HUDEP-2 (cell line): ENCODE measurements at regions not wholly inside any gene's neighbourhood (a gene's known extent, or its start where the extent isn't known, plus 50 kb on each side); places are given as distances from the start of the nearest gene placed in this dataset.

Experiments used
- DNase-seq, 76 experiments: peaks; one replicate each; lab custom pipeline; 2025; ENCODE audit not compliant: unreplicated experiment in 76 of 76; lab: John Stamatoyannopoulos, UW

DNA sequence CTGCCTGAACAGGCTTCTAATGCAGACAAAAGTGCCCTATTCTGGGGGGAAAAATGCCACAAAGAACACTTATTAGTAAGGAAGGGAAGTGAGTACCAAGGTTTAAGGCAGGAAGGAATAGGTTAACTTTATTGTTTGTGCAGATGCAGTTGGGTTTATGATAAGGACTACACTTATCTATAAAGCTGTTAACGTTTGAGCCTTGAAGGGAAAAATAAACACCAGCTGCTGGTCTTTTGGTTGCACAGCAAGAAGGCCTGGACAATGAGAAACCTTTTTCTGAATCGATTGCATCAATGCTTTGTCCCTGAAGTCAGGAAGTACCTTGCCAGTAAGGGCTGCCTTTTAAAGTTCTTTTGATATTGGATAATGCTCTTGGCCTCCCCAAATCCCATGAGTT, 407.8 kb downstream of the ATP23 start:
- no peak for DNase-seq

GRCh38 chr12:58356794-58357193, 415.4 kb downstream of the ATP23 start:
- no peak for DNase-seq

GRCh38 chr12:58357511-58357910, 416.1 kb downstream of the ATP23 start:
- DNase-seq = no peak

DNA sequence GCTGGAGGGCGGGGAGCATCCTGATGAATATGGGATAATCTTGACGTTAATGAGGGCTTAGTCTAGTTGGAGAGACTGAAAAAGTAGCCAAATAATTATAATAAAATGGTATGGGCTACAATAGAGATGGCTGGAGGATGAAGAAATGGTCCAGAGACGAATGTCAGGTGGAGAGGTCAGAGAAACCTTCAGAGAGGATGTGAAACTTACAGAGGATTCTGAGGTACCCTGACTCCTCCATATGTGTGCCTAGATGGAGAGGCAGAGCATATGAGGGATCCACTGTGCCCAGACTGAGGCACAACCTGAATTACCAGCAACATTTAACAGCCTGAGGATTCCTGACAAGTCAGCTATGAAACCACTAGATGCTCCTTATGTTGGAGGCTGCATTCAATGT, 417.0 kb downstream of the ATP23 start:
- no peak for DNase-seq

DNA sequence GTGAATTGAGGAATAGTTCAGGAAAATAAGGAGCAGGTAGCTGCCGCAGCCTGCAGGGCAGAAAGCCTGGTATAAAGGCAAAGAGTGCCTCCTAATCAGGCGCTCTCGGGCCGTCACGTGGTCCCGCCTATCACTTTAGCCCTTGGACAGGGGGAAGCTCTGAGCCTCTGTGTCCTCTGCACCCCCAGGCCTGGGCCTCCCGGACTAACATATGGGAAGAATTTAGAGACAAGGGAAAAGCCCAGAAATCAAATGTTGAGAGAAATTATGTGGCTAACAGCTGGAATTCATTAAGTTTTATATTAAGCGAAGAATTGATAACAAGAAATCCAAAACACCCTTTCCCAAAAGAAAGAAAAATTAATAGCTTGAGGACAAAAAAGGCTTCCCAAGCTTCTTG, 417.7 kb downstream of the ATP23 start:
- no peak for DNase-seq

- no peak for DNase-seq
Measured at GRCh38 chr12:58361056-58361455, 419.7 kb downstream of the ATP23 start.

GRCh38 chr12:58363971-58364370, 422.6 kb downstream of the ATP23 start:
- DNase-seq = no peak

- DNase-seq = no peak
Measured at GRCh38 chr12:58364389-58365086, 423.2 kb downstream of the ATP23 start.

DNA sequence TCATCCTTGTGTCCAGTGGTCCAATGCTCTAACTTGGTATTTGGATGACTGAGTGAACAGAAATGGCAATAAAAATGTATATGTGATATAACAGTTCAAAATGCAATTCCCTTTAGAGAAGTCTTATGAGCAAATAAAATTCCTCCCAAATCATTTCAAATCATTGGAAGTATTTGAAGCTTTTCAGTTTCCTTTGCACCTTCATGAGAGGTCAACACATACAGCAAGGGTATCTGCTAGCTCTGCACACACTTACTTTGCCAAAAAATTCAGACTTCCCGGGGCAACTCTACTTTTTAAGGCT, 423.7 kb downstream of the ATP23 start:
- DNase-seq = no peak

DNA sequence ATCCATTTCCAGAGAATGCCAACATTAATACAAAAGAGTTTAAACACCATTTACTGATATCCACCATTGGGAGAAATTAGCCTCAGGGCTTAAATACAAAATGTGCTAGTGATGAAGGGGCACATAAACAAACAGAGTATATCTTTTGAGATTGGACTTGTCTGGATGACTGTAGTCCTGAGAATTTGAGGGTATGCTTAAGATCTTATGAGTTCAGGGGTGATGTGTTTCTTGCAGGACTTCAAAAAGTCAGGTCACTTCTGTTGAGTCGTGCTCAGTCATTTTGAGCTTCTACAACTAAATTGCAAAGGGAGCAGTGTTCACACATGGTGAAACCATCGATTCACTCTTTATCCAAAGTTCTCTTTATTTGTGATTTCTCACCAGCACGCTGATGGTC, 425.7 kb downstream of the ATP23 start:
- no peak for DNase-seq

DNA sequence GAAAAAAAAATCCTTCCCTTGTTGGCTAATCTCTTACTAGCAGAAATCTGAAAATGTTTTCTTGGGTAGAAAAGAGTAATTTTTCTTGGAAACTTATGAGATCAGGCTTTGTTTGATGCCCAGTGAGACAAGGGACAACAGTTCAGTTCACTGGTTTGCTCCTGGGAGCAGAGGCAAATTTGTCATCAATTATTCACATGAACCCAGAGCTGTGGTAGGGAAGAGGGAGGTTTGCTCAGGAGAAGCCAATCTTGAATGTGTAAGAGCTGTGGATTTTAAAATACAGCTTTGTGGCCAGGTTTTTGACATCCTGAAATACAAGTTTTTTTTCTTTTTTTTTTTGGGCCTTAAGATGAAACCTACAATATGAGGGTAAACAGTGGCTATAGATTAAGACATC, 426.6 kb downstream of the ATP23 start:
- DNase-seq = no peak

DNA sequence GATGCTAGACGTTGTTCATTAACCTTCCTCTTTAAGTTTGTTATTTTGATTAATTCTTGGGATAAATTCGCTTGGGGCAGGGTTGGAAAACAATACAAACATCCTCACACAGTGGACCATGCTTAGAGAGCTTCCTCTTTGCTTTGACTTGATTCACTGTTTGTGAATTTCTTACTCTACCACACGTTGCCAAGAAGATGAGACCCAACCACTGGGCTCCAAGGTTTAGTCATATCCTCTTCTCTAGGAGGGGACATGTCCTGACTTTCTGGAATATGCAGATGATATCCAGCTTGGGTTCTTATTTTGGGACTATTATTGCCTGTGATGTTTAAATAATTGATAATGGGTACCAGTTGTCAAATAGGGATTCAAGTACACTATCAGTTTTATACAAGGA, 428.2 kb downstream of the ATP23 start:
- no peak for DNase-seq

DNA sequence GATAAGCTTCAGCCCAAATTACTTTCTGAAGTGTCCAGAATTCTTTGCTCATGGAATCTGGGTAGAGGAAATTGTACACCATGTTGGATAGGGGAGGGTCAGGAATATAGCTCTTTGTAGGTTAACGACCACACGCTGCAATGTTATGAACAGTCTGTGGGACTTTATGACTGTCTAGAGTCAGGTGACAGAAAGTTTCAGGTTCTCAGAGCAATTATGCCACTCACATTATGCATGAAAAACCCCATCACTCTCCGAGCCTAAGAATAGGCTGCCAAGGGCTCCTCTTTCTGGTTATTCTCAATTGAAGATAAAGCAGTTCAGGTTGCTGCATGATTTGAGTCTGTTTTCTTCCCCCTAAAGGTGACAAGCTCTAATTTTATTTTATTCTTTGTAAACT, 430.9 kb downstream of the ATP23 start:
- no peak for DNase-seq

- DNase-seq = no peak
Measured at GRCh38 chr12:58378028-58378427, 436.7 kb downstream of the ATP23 start.

DNA sequence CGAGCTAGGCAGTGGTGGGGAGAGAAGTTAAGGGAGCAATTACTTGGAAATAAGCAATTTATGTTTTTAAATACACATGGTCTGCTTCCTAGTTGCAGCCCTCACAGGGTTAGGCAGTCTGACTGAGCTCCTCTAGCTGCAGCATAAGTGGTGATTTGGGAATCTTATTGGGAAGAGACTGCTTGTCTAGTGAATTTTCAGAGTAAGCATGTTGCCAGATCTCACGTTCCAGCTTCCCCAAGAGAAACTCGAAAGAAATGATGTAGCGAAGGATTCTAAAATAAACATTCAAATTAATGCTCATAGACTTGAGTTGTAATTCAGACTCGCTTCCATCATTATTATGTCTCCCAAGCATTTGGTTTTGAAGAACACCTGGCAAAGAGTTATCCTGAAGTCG, 440.2 kb downstream of the ATP23 start:
- no peak for DNase-seq

GRCh38 chr12:58384196-58384595, 442.8 kb downstream of the ATP23 start:
- peak in 43 of 76 experiments; percentile 3 to 76 (median 29) for DNase-seq

DNA sequence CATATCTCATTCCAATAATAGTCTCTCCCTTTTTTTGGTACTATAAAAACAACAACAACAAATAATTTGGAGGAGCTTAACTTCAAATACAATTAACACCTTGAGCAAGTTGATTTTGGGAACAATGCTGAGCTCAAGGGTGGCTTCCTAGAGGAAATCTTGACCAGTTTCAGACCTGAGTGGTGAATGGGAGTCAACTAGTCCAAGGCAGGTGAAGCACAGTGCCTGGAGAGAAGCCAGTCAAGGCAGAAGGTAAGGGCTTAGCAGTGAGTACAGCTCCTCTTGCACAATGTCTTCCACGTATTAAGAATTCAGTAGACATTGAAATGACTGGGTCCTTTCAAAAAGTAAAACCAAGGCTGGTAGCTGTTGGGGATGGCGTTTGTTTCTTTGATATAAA, 444.8 kb downstream of the ATP23 start:
- DNase-seq = peak in 1 of 76 experiments; percentile 5

DNA sequence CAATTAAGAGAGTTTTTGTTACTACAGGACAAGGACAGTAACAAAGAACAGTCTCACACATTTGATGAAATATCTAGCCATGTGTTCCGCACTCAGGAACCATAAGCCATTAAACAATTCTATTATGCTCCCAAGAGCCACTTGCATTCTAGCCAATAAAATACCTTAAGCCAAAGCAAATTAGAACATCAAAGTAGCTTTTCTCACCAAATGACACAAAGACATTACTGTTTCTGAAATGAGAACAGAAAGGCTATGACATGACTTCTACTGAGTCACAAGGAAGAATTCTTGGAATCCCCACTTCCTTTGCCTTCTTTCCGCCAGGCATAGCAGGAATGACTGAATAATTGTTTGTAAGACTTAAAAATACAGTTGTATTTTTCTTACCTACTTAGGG, 445.8 kb downstream of the ATP23 start:
- no peak for DNase-seq

DNA sequence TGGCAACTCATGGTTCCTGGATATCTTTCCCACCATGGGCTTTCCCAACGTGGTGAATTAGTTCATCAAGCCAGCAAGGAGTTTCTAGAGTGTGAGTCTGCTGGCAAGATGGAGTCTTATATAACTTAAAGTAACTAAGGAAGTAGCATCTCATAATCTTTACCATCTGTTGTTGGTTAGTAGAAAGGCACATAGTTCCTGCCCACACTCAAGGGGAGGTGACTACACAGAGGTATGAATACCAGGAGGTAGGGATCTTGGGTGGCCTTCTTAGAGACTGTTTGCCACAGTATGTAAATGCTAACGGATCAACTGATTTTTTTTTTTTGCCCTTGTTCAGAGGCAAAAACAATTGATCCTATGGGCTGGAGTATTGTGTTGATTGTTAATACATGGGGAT, 446.9 kb downstream of the ATP23 start:
- peak in 1 of 76 experiments; percentile 6 for DNase-seq

DNA sequence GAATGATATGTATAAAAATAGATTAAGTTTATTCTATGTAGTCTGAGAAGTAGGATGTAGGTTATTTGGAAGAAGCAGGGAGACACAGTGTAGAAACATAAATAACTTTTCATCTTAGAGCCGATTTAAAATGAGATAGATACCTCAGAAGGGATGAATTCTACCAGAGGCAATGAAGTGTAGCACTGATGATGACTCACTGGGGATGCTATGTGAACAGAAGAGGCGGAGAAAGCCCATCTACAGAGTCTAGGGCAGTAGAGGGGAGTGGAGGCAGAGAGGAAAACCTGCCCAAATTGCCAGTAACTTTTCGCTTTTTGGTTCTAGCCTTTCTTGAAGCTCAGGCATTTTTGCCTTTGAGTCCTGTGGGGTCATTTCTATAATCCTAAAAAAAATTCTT, 451.8 kb downstream of the ATP23 start:
- no peak for DNase-seq

DNA sequence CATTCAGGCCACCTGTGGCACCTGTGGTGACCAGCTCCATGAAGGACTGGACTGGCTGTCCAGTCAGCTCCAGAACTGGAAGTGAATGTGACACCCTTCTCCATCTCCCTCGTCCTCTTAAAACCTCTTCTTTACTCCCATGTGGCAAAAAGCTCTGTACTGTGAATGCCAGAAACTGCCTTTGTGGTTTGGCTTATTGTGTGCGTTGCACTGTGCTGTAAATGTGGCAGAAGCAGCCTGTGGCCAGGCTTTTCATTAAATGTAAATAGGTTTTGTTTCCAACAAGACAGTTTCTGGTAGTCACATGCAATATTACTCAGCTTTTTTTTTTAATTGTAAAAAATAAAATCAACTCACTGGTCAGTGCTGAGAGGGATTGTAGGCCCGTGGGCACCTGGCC, 453.7 kb downstream of the ATP23 start:
- no peak for DNase-seq

DNA sequence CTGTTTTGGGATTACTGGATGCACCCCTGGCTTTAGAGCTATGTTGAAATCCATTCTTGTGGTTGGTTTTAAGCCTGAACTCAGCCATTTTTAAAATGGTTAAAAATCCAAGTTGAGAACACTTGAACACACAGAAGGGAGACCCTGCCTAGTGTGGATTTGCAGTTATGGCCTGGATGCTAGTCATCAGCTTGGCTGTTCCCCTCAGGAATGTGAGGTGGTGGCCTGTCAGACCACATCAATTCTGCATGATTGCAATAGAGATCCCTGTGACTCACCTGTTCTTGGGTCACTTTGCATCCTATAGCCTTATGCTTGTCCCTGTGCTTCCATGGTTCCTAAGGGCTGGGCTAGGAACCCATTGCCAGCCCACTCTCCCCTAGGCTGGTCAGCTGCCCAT, 454.1 kb downstream of the ATP23 start:
- no peak for DNase-seq

- no peak for DNase-seq
Measured at GRCh38 chr12:58396239-58396638, 454.9 kb downstream of the ATP23 start.
